DMS114 treated with DMSO at 0.1 percent for 48 hours (cell line): ENCODE measurements at regions not wholly inside any gene's neighbourhood (a gene's known extent, or its start where the extent isn't known, plus 50 kb on each side); places are given as distances from the start of the nearest gene placed in this dataset.

Source experiments
- DNase-seq: peaks from one replicate; lab custom pipeline; 2025; ENCODE audit not compliant: unreplicated experiment; lab: John Stamatoyannopoulos, UW

- DNase-seq: no peak
These were observed 232.6 kb downstream of the OPA1 start for GRCh38 chr3:193825617-193826016.

GRCh38 chr3:193826159-193826795 is 233.3 kb downstream of the OPA1 start:
- no peak for DNase-seq

- DNase-seq: no peak
These were observed 234.1 kb downstream of the OPA1 start for GRCh38 chr3:193827040-193827669.

- no peak for DNase-seq
These were observed 234.9 kb downstream of the OPA1 start for GRCh38 chr3:193827871-193828270.

GRCh38 chr3:193828477-193828876 is 235.5 kb downstream of the OPA1 start:
- no peak for DNase-seq

GRCh38 chr3:193829781-193830180 is 236.8 kb downstream of the OPA1 start:
- no peak for DNase-seq

GRCh38 chr3:193830791-193831191 is 237.8 kb downstream of the OPA1 start:
- DNase-seq: no peak

- no peak for DNase-seq
These were observed 238.8 kb downstream of the OPA1 start for GRCh38 chr3:193831495-193832455.

- no peak for DNase-seq
These were observed 239.9 kb downstream of the OPA1 start for GRCh38 chr3:193832833-193833413.

- DNase-seq: no peak
These were observed 240.6 kb downstream of the OPA1 start for GRCh38 chr3:193833592-193833991.

GRCh38 chr3:193835414-193835813 is 242.4 kb downstream of the OPA1 start:
- no peak for DNase-seq

- DNase-seq: no peak
These were observed 243.5 kb downstream of the OPA1 start for GRCh38 chr3:193836511-193836910.

- no peak for DNase-seq
These were observed 243.9 kb downstream of the OPA1 start for GRCh38 chr3:193836918-193837317.

GRCh38 chr3:193837347-193837827 is 244.4 kb downstream of the OPA1 start:
- no peak for DNase-seq

GRCh38 chr3:193840111-193840641 is 247.2 kb downstream of the OPA1 start:
- no peak for DNase-seq

- DNase-seq: no peak
These were observed 248.6 kb downstream of the OPA1 start for GRCh38 chr3:193841581-193841980.

- no peak for DNase-seq
These were observed 249.2 kb downstream of the OPA1 start for GRCh38 chr3:193842029-193842798.

- no peak for DNase-seq
These were observed 249.9 kb downstream of the OPA1 start for GRCh38 chr3:193842832-193843473.

GRCh38 chr3:193843474-193844301 is 250.7 kb downstream of the OPA1 start:
- no peak for DNase-seq
